ENCODE measurements at regions not wholly inside any gene's neighbourhood (a gene's known extent, or its start where the extent isn't known, plus 50 kb on each side); places are given as distances from the start of the nearest gene placed in this dataset.

GRCh38 chr12:41743835-41744234 lies 400.8 kb downstream of the GXYLT1 start:
- DNase-seq, result no peak

- no peak for DNase-seq
These were observed 405.6 kb downstream of the GXYLT1 start for GRCh38 chr12:41739066-41739465.

GRCh38 chr12:41737423-41737822 lies 407.3 kb downstream of the GXYLT1 start:
- DNase-seq, result no peak

GRCh38 chr12:41736436-41736835 lies 408.2 kb downstream of the GXYLT1 start:
- DNase-seq, result no peak

- no peak for DNase-seq
These were observed 413.0 kb downstream of the GXYLT1 start for GRCh38 chr12:41731691-41732090.

- no peak for DNase-seq
These were observed 413.6 kb downstream of the GXYLT1 start for GRCh38 chr12:41731061-41731460.

GRCh38 chr12:41724216-41724615 lies 420.5 kb downstream of the GXYLT1 start:
- DNase-seq, result no peak

GRCh38 chr12:41719214-41719613 lies 425.5 kb downstream of the GXYLT1 start:
- DNase-seq, result no peak

- DNase-seq, result no peak
These were observed 429.4 kb downstream of the GXYLT1 start for GRCh38 chr12:41715256-41715655.

GRCh38 chr12:41709463-41710285 lies 435.0 kb downstream of the GXYLT1 start:
- no peak for DNase-seq

- no peak for DNase-seq
These were observed 435.7 kb downstream of the GXYLT1 start for GRCh38 chr12:41709012-41709411.

GRCh38 chr12:41706376-41706775 lies 438.3 kb downstream of the GXYLT1 start:
- DNase-seq, result no peak

- no peak for DNase-seq
These were observed 442.6 kb downstream of the GXYLT1 start for GRCh38 chr12:41701943-41702601.

GRCh38 chr12:41700940-41701339 lies 443.7 kb downstream of the GXYLT1 start:
- no peak for DNase-seq

- DNase-seq, result no peak
These were observed 445.0 kb downstream of the GXYLT1 start for GRCh38 chr12:41699658-41700057.

GRCh38 chr12:41697161-41697560 lies 447.5 kb downstream of the GXYLT1 start:
- no peak for DNase-seq

- DNase-seq, result no peak
These were observed 459.7 kb downstream of the GXYLT1 start for GRCh38 chr12:41684997-41685396.

- no peak for DNase-seq
These were observed 461.0 kb downstream of the GXYLT1 start for GRCh38 chr12:41683513-41684240.

GRCh38 chr12:41683023-41683422 lies 461.7 kb downstream of the GXYLT1 start:
- no peak for DNase-seq

GRCh38 chr12:41681898-41682297 lies 462.8 kb downstream of the GXYLT1 start:
- DNase-seq, result no peak

- DNase-seq, result no peak
These were observed 464.5 kb downstream of the GXYLT1 start for GRCh38 chr12:41680155-41680554.

- no peak for DNase-seq
These were observed 475.6 kb downstream of the PDZRN4 start for GRCh38 chr12:41663598-41664265.

- DNase-seq, result no peak
These were observed 473.1 kb downstream of the PDZRN4 start for GRCh38 chr12:41661141-41661765.

Data from stimulated activated CD4-positive, alpha-beta T cell treated with anti-CD3 and anti-CD28 coated beads, Interleukin-12 subunit alpha, Interleukin-12 subunit beta, amount 100 ng/mL, for 4 hours (primary cell).